Skeletal muscle tissue (tissue), 3 donors: ENCODE measurements at regions not wholly inside any gene's neighbourhood (a gene's known extent, or its start where the extent isn't known, plus 50 kb on each side); places are given as distances from the start of the nearest gene placed in this dataset.
"Not testable (repeated sequence)": the region's sequence is repeated elsewhere in the genome, so short reads cannot be mapped to it uniquely, and the experiment has no call there.

Source experiments
- H3K27ac ChIP-seq: one replicate; pipeline ENCODE4 v1.7.0; 2013; ENCODE audit warnings: mild to moderate bottlenecking, low read depth, low read length, inconsistent platforms
- H3K27me3 ChIP-seq, 3 donors: one replicate each; pipeline ENCODE4 v1.7.0; 2013; ENCODE audit warnings: low read length in 3 of 3; ENCODE audit not compliant: control insufficient read depth in 3 of 3, insufficient read depth in 3 of 3
- H3K36me3 ChIP-seq, 3 donors: one replicate each; pipeline ENCODE4 v1.7.0; 2013; ENCODE audit warnings: low read length in 3 of 3; ENCODE audit not compliant: control insufficient read depth in 3 of 3, insufficient read depth in 3 of 3
- H3K4me1 ChIP-seq, 3 donors: one replicate each; pipeline ENCODE4 v1.7.0; 2013; ENCODE audit warnings: low read length in 3 of 3, mild to moderate bottlenecking in 3 of 3; ENCODE audit not compliant: control insufficient read depth in 3 of 3, insufficient read depth in 3 of 3
- H3K4me3 ChIP-seq, 3 donors: one replicate each; pipeline ENCODE4 v1.7.0; 2013; ENCODE audit warnings: low read length in 3 of 3
- H3K9ac ChIP-seq, 3 donors: one replicate each; pipeline ENCODE4 v1.7.0; 2013; ENCODE audit warnings: low read length in 3 of 3, mild to moderate bottlenecking in 3 of 3, moderate library complexity in 2 of 3, low read depth in 1 of 3
- H3K9me3 ChIP-seq, 3 donors: one replicate each; pipeline ENCODE4 v1.7.0; 2013; ENCODE audit warnings: low read length in 3 of 3; ENCODE audit not compliant: control insufficient read depth in 3 of 3
- donor health status: Osteomylitis.

DNA sequence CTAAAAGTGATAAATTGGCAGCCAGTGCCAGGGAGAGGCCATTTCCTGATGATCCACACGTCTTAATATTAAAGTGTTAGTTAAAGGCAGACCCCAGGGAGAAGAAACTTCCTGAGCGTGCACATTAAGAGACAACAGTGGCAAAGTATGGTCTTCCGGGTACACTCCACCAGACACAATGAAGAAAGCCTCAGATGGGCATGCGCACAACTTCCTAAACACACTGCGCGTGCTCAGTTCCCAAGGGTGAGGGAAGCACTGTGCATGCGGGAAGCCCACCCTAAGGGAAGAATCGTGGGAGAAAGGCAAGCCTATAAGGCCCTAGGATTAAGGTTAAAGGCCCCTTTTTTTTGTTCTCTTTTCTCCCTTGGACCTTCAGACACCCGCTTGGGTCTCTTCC is 140.7 kb upstream of the CDKN3 start:
- Histone ChIP-seq H3K9me3 (no peaks in the 10 kb centered on the region), H3K9ac (no peak overlapping the region)

DNA sequence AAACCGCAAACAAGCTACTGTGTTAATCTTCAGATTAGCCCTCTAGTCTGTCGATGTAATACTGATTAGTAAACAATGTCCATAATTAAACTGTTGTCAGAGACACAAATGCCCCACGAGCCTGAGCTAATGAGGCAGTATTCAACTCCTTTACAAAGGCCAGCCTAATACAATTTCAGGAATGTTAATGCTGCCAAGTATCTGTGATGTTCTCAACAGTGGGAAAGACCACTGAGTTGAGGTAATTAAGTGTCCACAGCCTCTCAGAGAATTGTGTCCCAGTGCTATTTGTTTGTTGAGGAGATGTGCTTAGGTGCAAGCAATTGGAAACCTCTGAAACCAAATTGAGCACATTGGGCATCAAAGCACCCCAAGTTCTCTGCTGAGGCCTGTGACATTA is 139.4 kb upstream of the CDKN3 start:
- H3K4me3 ChIP-seq = no peak overlapping the region
- H3K27me3 ChIP-seq = no peaks in the 10 kb centered on the region
- no peak overlapping the region for H3K9ac ChIP-seq
- H3K9me3 ChIP-seq = no peaks in the 10 kb centered on the region
- H3K36me3 ChIP-seq = no peaks in the 10 kb centered on the region
- no peaks in the 10 kb centered on the region for H3K4me1 ChIP-seq
- H3K27ac ChIP-seq = no peak overlapping the region

More for the DNA sequence above, 140.7 kb upstream of the CDKN3 start:
- H3K4me3 ChIP-seq = no peak overlapping the region
- no peak overlapping the region for H3K27ac ChIP-seq
- H3K4me1 ChIP-seq = no peaks in the 10 kb centered on the region
- H3K27me3 ChIP-seq = no peaks in the 10 kb centered on the region
- H3K36me3 ChIP-seq = no peaks in the 10 kb centered on the region

DNA sequence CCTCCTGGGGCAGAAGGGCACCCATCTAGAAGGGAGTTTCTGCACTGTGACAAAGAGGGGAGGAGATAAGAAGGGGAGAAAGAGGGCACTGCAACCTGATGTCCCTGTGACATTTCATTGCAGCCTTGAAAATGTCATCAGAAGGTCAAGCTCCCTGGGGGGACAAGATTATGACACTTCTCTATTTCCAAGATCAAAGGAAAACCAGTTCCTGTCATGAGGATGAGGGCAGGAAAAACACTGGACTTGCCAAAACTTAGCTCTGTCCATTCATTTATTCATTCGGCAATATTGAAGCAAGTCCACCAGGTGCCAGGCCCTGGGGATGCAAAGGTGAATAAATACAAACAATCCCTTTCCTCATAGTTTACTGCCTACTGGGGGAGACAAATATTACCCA is 138.4 kb upstream of the CDKN3 start:
- H3K27ac ChIP-seq = no peak overlapping the region
- H3K9me3 ChIP-seq = no peaks in the 10 kb centered on the region
- no peaks in the 10 kb centered on the region for H3K36me3 ChIP-seq
- no peaks in the 10 kb centered on the region for H3K4me1 ChIP-seq
- no peak overlapping the region for H3K4me3 ChIP-seq
- H3K9ac ChIP-seq = no peak overlapping the region
- H3K27me3 ChIP-seq = no peaks in the 10 kb centered on the region

GRCh38 chr14:54259821-54260220 is 137.0 kb upstream of the CDKN3 start:
- H3K36me3 ChIP-seq = no peaks in the 10 kb centered on the region
- no peaks in the 10 kb centered on the region for H3K9me3 ChIP-seq
- no peaks in the 10 kb centered on the region for H3K27me3 ChIP-seq
- no peak overlapping the region for H3K27ac ChIP-seq
- no peaks in the 10 kb centered on the region for H3K4me1 ChIP-seq
- no peak overlapping the region for H3K4me3 ChIP-seq
- H3K9ac ChIP-seq = no peak overlapping the region

DNA sequence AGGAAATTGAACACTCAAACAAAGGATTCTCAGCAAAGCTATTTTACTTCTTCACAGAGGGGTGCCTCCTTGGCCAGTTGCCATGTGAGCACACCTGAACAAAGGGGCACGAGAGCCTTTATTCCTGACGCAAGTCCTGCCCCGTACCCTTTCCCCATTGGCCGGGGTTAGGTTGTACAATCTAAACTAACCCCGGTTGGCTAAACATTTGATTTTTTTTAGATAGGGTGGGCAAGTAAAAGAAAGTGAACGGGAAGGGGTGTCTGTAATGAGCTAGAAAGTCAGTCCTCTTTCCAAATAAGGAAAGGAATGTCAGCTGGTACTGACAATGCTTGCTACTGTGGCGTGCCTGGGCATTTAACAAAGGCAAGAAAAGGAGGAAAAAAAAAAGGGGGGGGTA is 135.5 kb upstream of the CDKN3 start:
- no peaks in the 10 kb centered on the region for H3K9me3 ChIP-seq
- H3K27me3 ChIP-seq = no peaks in the 10 kb centered on the region
- no peak overlapping the region for H3K27ac ChIP-seq
- H3K36me3 ChIP-seq = no peaks in the 10 kb centered on the region
- no peak overlapping the region for H3K4me3 ChIP-seq
- H3K9ac ChIP-seq = no peak overlapping the region
- no peaks in the 10 kb centered on the region for H3K4me1 ChIP-seq

- not testable (repeated sequence) for H3K27ac ChIP-seq, H3K9me3 ChIP-seq, H3K4me3 ChIP-seq, H3K9ac ChIP-seq, H3K36me3 ChIP-seq, H3K27me3 ChIP-seq, H3K4me1 ChIP-seq
These were observed 130.2 kb upstream of the CDKN3 start for GRCh38 chr14:54266616-54267015.

GRCh38 chr14:54267172-54267571 is 129.6 kb upstream of the CDKN3 start:
- Histone ChIP-seq H3K9me3 (no peaks in the 10 kb centered on the region), H3K4me1 (no peaks in the 10 kb centered on the region), H3K9ac (no peak overlapping the region), H3K27me3 (no peaks in the 10 kb centered on the region), H3K4me3 (no peak overlapping the region), H3K36me3 (no peaks in the 10 kb centered on the region), H3K27ac (no peak overlapping the region)

DNA sequence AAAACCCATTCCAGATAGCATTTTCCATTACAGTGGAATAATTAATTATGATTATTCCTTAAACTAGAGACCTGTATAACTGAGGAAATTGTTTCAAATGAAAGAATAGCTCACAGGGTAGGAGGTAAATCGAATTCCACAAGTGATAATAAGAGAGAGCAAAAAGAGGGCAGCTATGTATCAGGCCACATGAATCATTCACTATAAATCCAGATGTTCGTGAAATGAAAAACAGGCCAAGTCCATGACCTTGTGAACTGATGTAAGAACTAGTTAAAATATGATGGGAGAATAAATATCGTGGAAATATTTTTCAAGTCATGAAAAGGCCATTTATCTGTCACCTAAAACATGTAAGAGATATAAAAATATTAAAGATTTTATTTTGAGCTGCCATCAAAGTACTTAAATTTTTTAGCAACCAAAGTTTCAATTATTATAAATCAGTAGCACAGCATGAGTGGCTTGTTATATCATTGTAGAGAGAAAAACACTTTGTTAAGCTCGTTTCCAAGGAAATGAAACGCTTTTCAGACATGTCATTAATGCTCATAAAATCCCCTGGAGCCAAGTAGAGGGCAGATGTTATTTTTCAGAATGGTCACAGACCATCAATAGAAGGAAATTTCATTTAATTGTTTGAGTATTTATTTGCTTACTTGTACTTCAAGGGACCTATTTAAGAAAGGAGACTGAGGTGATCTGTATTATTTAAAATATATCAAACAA is 120.6 kb upstream of the CDKN3 start:
- H3K9me3 ChIP-seq = no peaks in the 10 kb centered on the region
- H3K4me3 ChIP-seq = no peak overlapping the region
- no peaks in the 10 kb centered on the region for H3K4me1 ChIP-seq
- no peak overlapping the region for H3K27ac ChIP-seq
- H3K9ac ChIP-seq = no peak overlapping the region
- H3K36me3 ChIP-seq = no peaks in the 10 kb centered on the region
- no peaks in the 10 kb centered on the region for H3K27me3 ChIP-seq

- no peaks in the 10 kb centered on the region for H3K9me3 ChIP-seq
These were observed 118.7 kb upstream of the CDKN3 start for GRCh38 chr14:54278087-54278486.

DNA sequence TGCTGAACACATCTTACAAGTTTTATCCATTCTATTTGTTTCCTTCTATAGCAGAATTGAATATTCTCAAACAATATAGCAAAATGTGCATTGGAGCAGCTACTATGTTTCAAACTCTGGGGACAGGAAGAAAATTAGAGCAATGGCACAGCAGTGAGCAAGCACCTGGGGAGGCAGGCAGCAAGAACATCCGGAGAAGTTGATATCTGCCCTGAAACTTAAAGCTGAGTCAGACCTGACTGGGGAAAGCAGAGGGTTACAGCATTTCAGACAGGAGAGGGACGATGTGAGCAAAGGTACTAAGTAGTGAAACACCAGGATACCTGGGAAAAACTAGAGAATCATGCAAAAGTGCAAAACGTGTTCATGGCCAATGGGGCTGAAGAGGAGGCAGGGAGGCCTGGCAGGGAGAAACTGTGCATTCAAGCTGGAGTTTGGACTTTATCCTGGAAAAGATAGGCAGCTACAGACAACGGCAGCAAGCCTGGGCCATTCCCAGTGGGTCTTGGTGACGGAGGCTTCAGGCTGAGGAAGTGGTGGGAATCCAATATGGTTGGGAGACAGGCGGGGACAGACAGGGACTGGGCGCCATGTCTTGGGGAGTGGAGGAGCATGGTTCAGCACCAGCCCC is 118.0 kb upstream of the CDKN3 start:
- Histone ChIP-seq H3K27ac (no peak overlapping the region), H3K4me3 (no peak overlapping the region), H3K4me1 (no peaks in the 10 kb centered on the region), H3K9me3 (no peaks in the 10 kb centered on the region), H3K9ac (no peak overlapping the region), H3K27me3 (peaks cover 0 to 2% (median 0%) of the 10 kb centered on the region in 3 donors), H3K36me3 (no peaks in the 10 kb centered on the region)

More at GRCh38 chr14:54278087-54278486, 118.7 kb upstream of the CDKN3 start:
- Histone ChIP-seq H3K4me1 (no peaks in the 10 kb centered on the region), H3K27me3 (peaks cover 0 to 2% (median 0%) of the 10 kb centered on the region in 3 donors), H3K9ac (no peak overlapping the region), H3K27ac (no peak overlapping the region), H3K36me3 (no peaks in the 10 kb centered on the region), H3K4me3 (no peak overlapping the region)
